SK-N-SH (cell line): ENCODE measurements at regions not wholly inside any gene's neighbourhood (a gene's known extent, or its start where the extent isn't known, plus 50 kb on each side); places are given as distances from the start of the nearest gene placed in this dataset.

Source experiments
- CTCF ChIA-PET: fragments of 300-600, 350-600 bp; formaldehyde crosslinking; extraction: SDS; loops from one replicate; lab custom pipeline; 2021; lab: Yijun Ruan, JAX
- POLR2A ChIA-PET: fragments of 350-600 bp; sonication (Branson Sonifier 250); formaldehyde crosslinking; extraction: SDS; loops from one replicate; lab custom pipeline; 2020; ENCODE audit warnings: antibody characterized with exemption, inconsistent platforms; lab: Yijun Ruan, JAX
- DNase-seq: peaks from one replicate; pipeline ENCODE4 v3.0.0; 2012
- H2AFZ ChIP-seq: fragments of 200-600 bp; sonication (generic); 2 replicates; pipeline ENCODE4 v1.8.1; 2016; ENCODE audit warnings: antibody characterized with exemption, mild to moderate bottlenecking, low read depth
- H3F3A ChIP-seq: fragments of 200-600 bp; sonication (generic); replicated peaks from 2 replicates; pipeline ENCODE3; 2016; ENCODE audit warnings: antibody characterized with exemption, mild to moderate bottlenecking; ENCODE audit not compliant: insufficient read depth
- H3K27ac ChIP-seq, 2 experiments: fragments of 200-500 bp in 1 of 2; fragments of 200-600 bp in 1 of 2; sonication (Bioruptor generic) in 1 of 2; sonication (generic), shearing (Covaris generic) in 1 of 2; 2 replicates each; pipeline versions ENCODE4 v1.5.1 to v1.6.1; 2014 to 2016; ENCODE audit warnings: low read depth in 2 of 2, inconsistent platforms in 1 of 2, low read length in 1 of 2, mild to moderate bottlenecking in 1 of 2, mixed read lengths in 1 of 2
- H3K27me3 ChIP-seq: fragments of 200-600 bp; sonication (generic), shearing (Covaris generic); 2 replicates; pipeline ENCODE4 v1.6.1; 2016; ENCODE audit warnings: mixed run types; ENCODE audit not compliant: insufficient read depth
- H3K36me3 ChIP-seq, 2 experiments: fragments of 200-500 bp in 1 of 2; fragments of 200-600 bp in 1 of 2; sonication (Bioruptor generic) in 1 of 2; sonication (generic) in 1 of 2; replicated peaks in 1 of 2; 2 replicates each; pipeline versions ENCODE3 to v1.5.1; 2014 to 2016; ENCODE audit warnings: low read length in 1 of 2, mild to moderate bottlenecking in 1 of 2; ENCODE audit not compliant: insufficient read depth in 2 of 2, control insufficient read depth in 1 of 2
- H3K4me1 ChIP-seq, 2 experiments: fragments of 200-500 bp in 1 of 2; fragments of 200-600 bp in 1 of 2; sonication (Bioruptor generic) in 1 of 2; sonication (generic), shearing (Covaris generic) in 1 of 2; 2 replicates each; pipeline versions ENCODE4 v1.5.1 to v1.6.1; 2014 to 2016; ENCODE audit warnings: low read depth in 1 of 2, low read length in 1 of 2, mixed run types in 1 of 2; ENCODE audit not compliant: insufficient read depth in 2 of 2, control insufficient read depth in 1 of 2
- H3K4me2 ChIP-seq: fragments of 200-600 bp; sonication (generic), shearing (Covaris generic); 2 replicates; pipeline ENCODE4 v1.6.1; 2017; ENCODE audit warnings: mixed run types
- H3K4me3 ChIP-seq, 2 experiments: fragments of 200-500 bp in 1 of 2; fragments of 200-600 bp in 1 of 2; sonication (Bioruptor generic) in 1 of 2; sonication (generic), shearing (Covaris generic) in 1 of 2; 2 replicates each; pipeline versions ENCODE4 v1.5.1 to v1.8.1; 2014 to 2016; ENCODE audit warnings: low read depth in 2 of 2, inconsistent platforms in 1 of 2, low read length in 1 of 2, mild to moderate bottlenecking in 1 of 2, mixed read lengths in 1 of 2, moderate library complexity in 1 of 2
- H3K79me2 ChIP-seq: fragments of 200-600 bp; sonication (generic); 2 replicates; pipeline ENCODE4 v1.8.1; 2017; ENCODE audit warnings: mild to moderate bottlenecking; ENCODE audit not compliant: insufficient read depth
- H3K9ac ChIP-seq: fragments of 200-600 bp; sonication (generic); 2 replicates; pipeline ENCODE4 v1.6.1; 2017; ENCODE audit warnings: mixed run types
- H3K9me2 ChIP-seq: fragments of 200-600 bp; sonication (generic); 2 replicates; pipeline ENCODE4 v1.6.1; 2017; ENCODE audit warnings: mixed run types
- H3K9me3 ChIP-seq: fragments of 200-600 bp; sonication (generic); 2 replicates; pipeline ENCODE4 v1.6.1; 2017; ENCODE audit warnings: mixed run types, mild to moderate bottlenecking, moderate library complexity
- H4K20me1 ChIP-seq: fragments of 200-600 bp; sonication (generic); 2 replicates; pipeline ENCODE4 v1.6.1; 2017; ENCODE audit warnings: mild to moderate bottlenecking, mixed run types; ENCODE audit not compliant: insufficient read depth
- ELF1 ChIP-seq: IDR thresholded peaks from 2 replicates; pipeline ENCODE4 v1.4.0; 2012
- GATA2 ChIP-seq: sonication (generic); formaldehyde crosslinking; IDR thresholded peaks from 2 replicates; pipeline ENCODE4 v1.5.0; 2020; ENCODE audit warnings: mild to moderate bottlenecking, missing genetic modification reagents
- POLR2AphosphoS5 ChIP-seq: IDR thresholded peaks from 2 replicates; pipeline ENCODE4 v1.6.1; 2012; ENCODE audit warnings: low read depth, low read length
- RAD21 ChIP-seq: IDR thresholded peaks from 2 replicates; pipeline ENCODE4 v1.6.1; 2012; ENCODE audit warnings: mild to moderate bottlenecking, low read length
- REST ChIP-seq: IDR thresholded peaks from 2 replicates; pipeline ENCODE4 v1.6.1; 2012; ENCODE audit warnings: mild to moderate bottlenecking, low read depth, low read length, moderate library complexity
- SIN3A ChIP-seq: IDR thresholded peaks from 2 replicates; pipeline ENCODE4 v1.6.1; 2012; ENCODE audit warnings: low read depth, mild to moderate bottlenecking, low read length, moderate library complexity, borderline replicate concordance
- TAF1 ChIP-seq: IDR thresholded peaks from 2 replicates; pipeline ENCODE4 v1.6.1; 2012; ENCODE audit warnings: low read depth, mild to moderate bottlenecking, low read length, moderate library complexity, borderline replicate concordance
- USF2 ChIP-seq: fragments of 150-350 bp; IDR thresholded peaks from 2 replicates; pipeline ENCODE4 v1.6.1; 2017; ENCODE audit warnings: antibody characterized with exemption, low read length, low read depth, borderline replicate concordance
- YY1 ChIP-seq: IDR thresholded peaks from 2 replicates; pipeline ENCODE4 v1.4.0; 2012; ENCODE audit warnings: low read depth, mild to moderate bottlenecking
- WGBS: methylation state at CpG from one replicate; pipeline ENCODE4 v1.1.6; 2017; ENCODE audit warnings: low lambda C conversion rate; 5-methylcytosine and 5-hydroxymethylcytosine counted together
- TF ChIP-seq, protein P1 (sequence below): fragments of 200-600 bp; sonication (generic); IDR thresholded peaks from 2 replicates; pipeline ENCODE4 v1.6.1; 2017; ENCODE audit warnings: antibody characterized with exemption, mild to moderate bottlenecking, moderate library complexity
- TF ChIP-seq, protein P2 (sequence below): IDR thresholded peaks from 2 replicates; pipeline ENCODE4; 2012
- TF ChIP-seq, protein P3 (sequence below): fragments of 150-350 bp; IDR thresholded peaks from 2 replicates; pipeline ENCODE4 v1.6.1; 2016; ENCODE audit warnings: mild to moderate bottlenecking, low read depth, low read length
- TF ChIP-seq, protein P4 (sequence below): IDR thresholded peaks from 2 replicates; pipeline ENCODE4 v1.4.0; 2012; ENCODE audit warnings: low read depth, borderline replicate concordance
- TF ChIP-seq, protein P5 (sequence below): IDR thresholded peaks from 2 replicates; pipeline ENCODE4 v1.4.0; 2012; ENCODE audit warnings: low read depth

DNA sequence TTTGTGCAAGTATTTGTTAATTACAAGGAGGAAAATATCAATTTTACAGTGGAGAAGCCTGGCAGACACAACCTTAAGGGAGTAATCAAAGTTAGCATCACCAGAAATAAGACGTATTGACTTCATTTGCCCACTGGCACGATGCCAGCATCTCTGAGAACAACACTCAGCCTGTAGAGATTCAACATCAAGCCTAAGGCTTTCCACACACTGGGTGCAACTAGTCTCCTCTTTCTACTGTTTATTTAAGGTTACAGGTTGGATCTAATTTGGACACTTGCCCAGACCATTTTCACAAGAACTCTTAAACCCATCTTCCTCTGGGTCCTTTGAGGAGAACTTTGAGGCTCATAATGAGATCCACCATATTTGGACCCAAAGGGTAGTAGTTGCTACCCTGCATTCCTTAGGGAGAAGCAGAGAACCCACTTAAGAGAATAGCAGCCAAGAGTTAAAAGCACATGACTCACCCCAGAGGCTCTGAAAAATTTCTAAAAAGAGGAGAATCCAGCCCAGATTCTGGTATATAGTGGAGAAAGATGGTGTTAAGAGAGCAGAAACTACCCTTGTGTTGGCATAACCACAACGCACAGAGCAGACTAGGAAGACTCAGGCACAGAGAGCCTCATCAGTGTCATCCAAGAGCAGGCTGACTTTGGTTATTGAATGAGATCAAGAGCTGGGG is 97.3 kb downstream of the CCDC71L start:
- H3K4me1 ChIP-seq = peaks cover 4 to 32% of the 10 kb centered on the region in 2 experiments; a peak in 3 of 4 replicates
- TF ChIP-seq REST = no peak
- TF ChIP-seq, protein P1, sequence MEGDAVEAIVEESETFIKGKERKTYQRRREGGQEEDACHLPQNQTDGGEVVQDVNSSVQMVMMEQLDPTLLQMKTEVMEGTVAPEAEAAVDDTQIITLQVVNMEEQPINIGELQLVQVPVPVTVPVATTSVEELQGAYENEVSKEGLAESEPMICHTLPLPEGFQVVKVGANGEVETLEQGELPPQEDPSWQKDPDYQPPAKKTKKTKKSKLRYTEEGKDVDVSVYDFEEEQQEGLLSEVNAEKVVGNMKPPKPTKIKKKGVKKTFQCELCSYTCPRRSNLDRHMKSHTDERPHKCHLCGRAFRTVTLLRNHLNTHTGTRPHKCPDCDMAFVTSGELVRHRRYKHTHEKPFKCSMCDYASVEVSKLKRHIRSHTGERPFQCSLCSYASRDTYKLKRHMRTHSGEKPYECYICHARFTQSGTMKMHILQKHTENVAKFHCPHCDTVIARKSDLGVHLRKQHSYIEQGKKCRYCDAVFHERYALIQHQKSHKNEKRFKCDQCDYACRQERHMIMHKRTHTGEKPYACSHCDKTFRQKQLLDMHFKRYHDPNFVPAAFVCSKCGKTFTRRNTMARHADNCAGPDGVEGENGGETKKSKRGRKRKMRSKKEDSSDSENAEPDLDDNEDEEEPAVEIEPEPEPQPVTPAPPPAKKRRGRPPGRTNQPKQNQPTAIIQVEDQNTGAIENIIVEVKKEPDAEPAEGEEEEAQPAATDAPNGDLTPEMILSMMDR = no peak
- TF ChIP-seq, protein P2, sequence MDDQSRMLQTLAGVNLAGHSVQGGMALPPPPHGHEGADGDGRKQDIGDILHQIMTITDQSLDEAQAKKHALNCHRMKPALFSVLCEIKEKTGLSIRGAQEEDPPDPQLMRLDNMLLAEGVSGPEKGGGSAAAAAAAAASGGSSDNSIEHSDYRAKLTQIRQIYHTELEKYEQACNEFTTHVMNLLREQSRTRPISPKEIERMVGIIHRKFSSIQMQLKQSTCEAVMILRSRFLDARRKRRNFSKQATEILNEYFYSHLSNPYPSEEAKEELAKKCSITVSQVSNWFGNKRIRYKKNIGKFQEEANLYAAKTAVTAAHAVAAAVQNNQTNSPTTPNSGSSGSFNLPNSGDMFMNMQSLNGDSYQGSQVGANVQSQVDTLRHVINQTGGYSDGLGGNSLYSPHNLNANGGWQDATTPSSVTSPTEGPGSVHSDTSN = no peak
- TF ChIP-seq, protein P3, sequence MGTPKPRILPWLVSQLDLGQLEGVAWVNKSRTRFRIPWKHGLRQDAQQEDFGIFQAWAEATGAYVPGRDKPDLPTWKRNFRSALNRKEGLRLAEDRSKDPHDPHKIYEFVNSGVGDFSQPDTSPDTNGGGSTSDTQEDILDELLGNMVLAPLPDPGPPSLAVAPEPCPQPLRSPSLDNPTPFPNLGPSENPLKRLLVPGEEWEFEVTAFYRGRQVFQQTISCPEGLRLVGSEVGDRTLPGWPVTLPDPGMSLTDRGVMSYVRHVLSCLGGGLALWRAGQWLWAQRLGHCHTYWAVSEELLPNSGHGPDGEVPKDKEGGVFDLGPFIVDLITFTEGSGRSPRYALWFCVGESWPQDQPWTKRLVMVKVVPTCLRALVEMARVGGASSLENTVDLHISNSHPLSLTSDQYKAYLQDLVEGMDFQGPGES = no peak
- TF ChIP-seq GATA2 (CRISPR knock-in tag) = no peak
- TF ChIP-seq, protein P4, sequence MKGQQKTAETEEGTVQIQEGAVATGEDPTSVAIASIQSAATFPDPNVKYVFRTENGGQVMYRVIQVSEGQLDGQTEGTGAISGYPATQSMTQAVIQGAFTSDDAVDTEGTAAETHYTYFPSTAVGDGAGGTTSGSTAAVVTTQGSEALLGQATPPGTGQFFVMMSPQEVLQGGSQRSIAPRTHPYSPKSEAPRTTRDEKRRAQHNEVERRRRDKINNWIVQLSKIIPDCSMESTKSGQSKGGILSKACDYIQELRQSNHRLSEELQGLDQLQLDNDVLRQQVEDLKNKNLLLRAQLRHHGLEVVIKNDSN = no peak
- TF ChIP-seq ELF1 = no peak
- no peak for TF ChIP-seq POLR2AphosphoS5
- TF ChIP-seq RAD21 = no peak
- no peak for TF ChIP-seq TAF1
- no peak for TF ChIP-seq SIN3A
- no peak for TF ChIP-seq USF2
- TF ChIP-seq, protein P5, sequence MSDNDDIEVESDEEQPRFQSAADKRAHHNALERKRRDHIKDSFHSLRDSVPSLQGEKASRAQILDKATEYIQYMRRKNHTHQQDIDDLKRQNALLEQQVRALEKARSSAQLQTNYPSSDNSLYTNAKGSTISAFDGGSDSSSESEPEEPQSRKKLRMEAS = no peak
- TF ChIP-seq YY1 = no peak
- TF ChIP-seq, all 33 proteins: peak for 0
- DNase-seq = no peak
- Histone ChIP-seq H3K27ac (no peak overlapping the region), H3F3A (no peaks in the 10 kb centered on the region), H2AFZ (no peak overlapping the region), H3K36me3 (no peaks in the 10 kb centered on the region), H3K79me2 (no peaks in the 10 kb centered on the region), H3K9me3 (no peaks in the 10 kb centered on the region), H3K9ac (no peak overlapping the region), H4K20me1 (no peaks in the 10 kb centered on the region), H3K9me2 (no peaks in the 10 kb centered on the region), H3K4me2 (no peak overlapping the region), H3K27me3 (no peaks in the 10 kb centered on the region), H3K4me3 (no peak overlapping the region)
- CTCF ChIA-PET = interaction anchor here (1.5 kb wide), 1 partner anchor 387 kb away, joined by 4 read pairs; no protein-coding TSS in a partner anchor
- 64% methylated on average over 3 of the region's 3 CpGs for WGBS
- POLR2A ChIA-PET = no interaction called here
